GM23248 (cell line): ENCODE measurements at regions not wholly inside any gene's neighbourhood (a gene's known extent, or its start where the extent isn't known, plus 50 kb on each side); places are given as distances from the start of the nearest gene placed in this dataset.

Experiments
- DNase-seq: peaks from one replicate; pipeline ENCODE4 v3.0.0-alpha.2; 2015
- H2AFZ ChIP-seq: fragments of 200-600 bp; sonication (generic); 2 replicates; pipeline ENCODE4 v1.6.1; 2016; ENCODE audit warnings: antibody characterized with exemption
- H3F3A ChIP-seq: fragments of 200-600 bp; sonication (generic); 2 replicates; pipeline ENCODE4 v1.6.1; 2016; ENCODE audit warnings: mild to moderate bottlenecking, antibody characterized with exemption, mixed run types; ENCODE audit not compliant: insufficient read depth
- H3K27ac ChIP-seq: fragments of 200-600 bp; sonication (generic); 2 replicates; pipeline ENCODE4 v1.5.1; 2016; ENCODE audit warnings: mild to moderate bottlenecking
- H3K27me3 ChIP-seq: fragments of 200-600 bp; sonication (generic); replicated peaks from 2 replicates; pipeline ENCODE4 v1.6.1; 2016; ENCODE audit warnings: mild to moderate bottlenecking; ENCODE audit not compliant: insufficient read depth
- H3K36me3 ChIP-seq: fragments of 200-600 bp; sonication (generic); 2 replicates; pipeline ENCODE4 v1.6.1; 2016; ENCODE audit warnings: low read depth, mild to moderate bottlenecking
- H3K4me1 ChIP-seq: fragments of 200-600 bp; sonication (generic); 2 replicates; pipeline ENCODE4 v1.6.1; 2016; ENCODE audit warnings: mild to moderate bottlenecking; ENCODE audit not compliant: insufficient read depth
- H3K4me2 ChIP-seq: fragments of 200-600 bp; sonication (generic); one replicate; pipeline ENCODE4 v1.6.1; 2016; ENCODE audit warnings: mild to moderate bottlenecking; ENCODE audit not compliant: unreplicated experiment
- H3K4me3 ChIP-seq: fragments of 200-600 bp; sonication (generic); 2 replicates; pipeline ENCODE4 v1.5.1; 2016; ENCODE audit warnings: mild to moderate bottlenecking
- H3K79me2 ChIP-seq: fragments of 200-600 bp; sonication (generic); 2 replicates; pipeline ENCODE4 v1.6.1; 2016; ENCODE audit warnings: mild to moderate bottlenecking; ENCODE audit not compliant: insufficient read depth
- H3K9ac ChIP-seq: fragments of 200-600 bp; sonication (generic); 2 replicates; pipeline ENCODE4 v1.6.1; 2016; ENCODE audit warnings: mild to moderate bottlenecking
- H3K9me2 ChIP-seq: fragments of 200-600 bp; sonication (generic); 2 replicates; pipeline ENCODE4 v1.6.1; 2016; ENCODE audit warnings: mixed run types, mild to moderate bottlenecking, moderate library complexity; ENCODE audit not compliant: insufficient read depth
- H3K9me3 ChIP-seq: fragments of 200-600 bp; sonication (generic); one replicate; pipeline ENCODE4 v1.6.1; 2017; ENCODE audit warnings: low read depth
- H4K20me1 ChIP-seq: fragments of 200-600 bp; sonication (generic); 2 replicates; pipeline ENCODE4 v1.6.0; 2016; ENCODE audit not compliant: insufficient read depth
- EZH2 ChIP-seq: fragments of 200-600 bp; sonication (generic); IDR thresholded peaks from 2 replicates; pipeline ENCODE4 v1.6.1; 2018; ENCODE audit warnings: antibody characterized with exemption, mild to moderate bottlenecking; ENCODE audit not compliant: insufficient read depth, poor library complexity, severe bottlenecking
- EZH2phosphoT487 ChIP-seq: fragments of 200-600 bp; sonication (generic); IDR thresholded peaks from 2 replicates; pipeline ENCODE4 v1.6.1; 2018; ENCODE audit warnings: antibody characterized with exemption, moderate library complexity, mild to moderate bottlenecking, low read depth; ENCODE audit not compliant: insufficient read depth
- WGBS, 2 experiments: methylation state at CpG; one replicate each; pipeline ENCODE4 v1.1.6; 2015 to 2017; ENCODE audit warnings: low lambda C conversion rate in 2 of 2, low coverage in 1 of 2; ENCODE audit errors: missing lambda C conversion rate in 2 of 2; 5-methylcytosine and 5-hydroxymethylcytosine counted together
- in situ Hi-C: fragments of 300-500 bp; cut with MboI; formaldehyde crosslinking; loops from 2 replicates; pipeline ENCODE4 v1.15.0; 2020

GRCh38 chr9:30765318-30765717 is 1619.1 kb upstream of the ACO1 start:
- TF ChIP-seq EZH2phosphoT487: no peak
- TF ChIP-seq EZH2: no peak

GRCh38 chr9:30771163-30771708 is 1613.2 kb upstream of the ACO1 start:
- no peak overlapping the region for H3K4me2 ChIP-seq
- in situ Hi-C loops: no loop called here

More at GRCh38 chr9:30765318-30765717, 1619.1 kb upstream of the ACO1 start:
- no peaks in the 10 kb centered on the region for H3K9me2 ChIP-seq
- H3K27ac ChIP-seq: no peak overlapping the region
- no peak overlapping the region for H3K4me3 ChIP-seq
- H3K79me2 ChIP-seq: no peaks in the 10 kb centered on the region
- no peaks in the 10 kb centered on the region for H3F3A ChIP-seq
- in situ Hi-C loops: no loop called here
- no peak for DNase-seq
- no peaks in the 10 kb centered on the region for H3K27me3 ChIP-seq
- H3K4me1 ChIP-seq: no peaks in the 10 kb centered on the region
- H2AFZ ChIP-seq: no peak overlapping the region
- H3K9me3 ChIP-seq: no peaks in the 10 kb centered on the region
- H4K20me1 ChIP-seq: no peaks in the 10 kb centered on the region
- H3K36me3 ChIP-seq: no peaks in the 10 kb centered on the region
- H3K9ac ChIP-seq: no peak overlapping the region
- H3K4me2 ChIP-seq: no peak overlapping the region
- 14 to 24% methylated on average over 2 of the region's 2 CpGs for WGBS, 2 experiments

GRCh38 chr9:30771760-30772159 is 1612.7 kb upstream of the ACO1 start:
- Histone ChIP-seq H4K20me1 (no peaks in the 10 kb centered on the region), H3K36me3 (no peaks in the 10 kb centered on the region), H3K79me2 (no peaks in the 10 kb centered on the region), H3K27ac (no peak overlapping the region), H3K4me2 (no peak overlapping the region), H3K9me3 (no peaks in the 10 kb centered on the region), H3K9ac (no peak overlapping the region), H3K9me2 (no peaks in the 10 kb centered on the region), H3K4me3 (no peak overlapping the region), H2AFZ (no peak overlapping the region), H3K27me3 (no peaks in the 10 kb centered on the region), H3F3A (no peaks in the 10 kb centered on the region), H3K4me1 (no peaks in the 10 kb centered on the region)
- in situ Hi-C loops: no loop called here
- TF ChIP-seq EZH2: no peak
- no peak for TF ChIP-seq EZH2phosphoT487
- 1 to 4% methylated on average over 2 of the region's 2 CpGs for WGBS, 2 experiments
- no peak for DNase-seq

More at GRCh38 chr9:30771163-30771708, 1613.2 kb upstream of the ACO1 start:
- TF ChIP-seq EZH2 (no peak), EZH2phosphoT487 (no peak)
- DNase-seq: no peak
- Histone ChIP-seq H3K36me3 (no peaks in the 10 kb centered on the region), H3K9me2 (no peaks in the 10 kb centered on the region), H3K9ac (no peak overlapping the region), H2AFZ (no peak overlapping the region), H3K9me3 (no peaks in the 10 kb centered on the region), H3K27me3 (no peaks in the 10 kb centered on the region), H4K20me1 (no peaks in the 10 kb centered on the region), H3K27ac (no peak overlapping the region), H3K79me2 (no peaks in the 10 kb centered on the region), H3F3A (no peaks in the 10 kb centered on the region), H3K4me1 (no peaks in the 10 kb centered on the region), H3K4me3 (no peak overlapping the region)

GRCh38 chr9:30773427-30773826 is 1611.0 kb upstream of the ACO1 start:
- Histone ChIP-seq H3F3A (no peaks in the 10 kb centered on the region), H3K4me3 (no peak overlapping the region), H3K36me3 (no peaks in the 10 kb centered on the region), H3K9me3 (no peaks in the 10 kb centered on the region), H3K27ac (no peak overlapping the region), H3K27me3 (no peaks in the 10 kb centered on the region), H3K4me1 (no peaks in the 10 kb centered on the region), H3K79me2 (no peaks in the 10 kb centered on the region), H3K9ac (no peak overlapping the region), H3K4me2 (no peak overlapping the region), H3K9me2 (no peaks in the 10 kb centered on the region), H4K20me1 (no peaks in the 10 kb centered on the region), H2AFZ (no peak overlapping the region)
- WGBS, 2 experiments: 39 to 47% methylated on average over 10 of the region's 10 CpGs
- in situ Hi-C loops: no loop called here
- TF ChIP-seq EZH2phosphoT487 (no peak), EZH2 (no peak)
- no peak for DNase-seq

GRCh38 chr9:30774326-30774725 is 1610.1 kb upstream of the ACO1 start:
- H4K20me1 ChIP-seq: no peaks in the 10 kb centered on the region
- H3K27ac ChIP-seq: no peak overlapping the region
- H3K79me2 ChIP-seq: no peaks in the 10 kb centered on the region
- in situ Hi-C loops: no loop called here
- DNase-seq: no peak
- no peaks in the 10 kb centered on the region for H3K27me3 ChIP-seq
- no peaks in the 10 kb centered on the region for H3K9me2 ChIP-seq
- H3K9ac ChIP-seq: no peak overlapping the region
- H3K36me3 ChIP-seq: no peaks in the 10 kb centered on the region
- no peak overlapping the region for H3K4me3 ChIP-seq
- WGBS, 2 experiments: 42 to 50% methylated on average over 14 to 17 of the region's 17 CpGs
- TF ChIP-seq EZH2phosphoT487 (no peak), EZH2 (no peak)
- H3K4me1 ChIP-seq: no peaks in the 10 kb centered on the region
- H3K4me2 ChIP-seq: no peak overlapping the region
- H2AFZ ChIP-seq: no peak overlapping the region
- H3K9me3 ChIP-seq: no peaks in the 10 kb centered on the region
- no peaks in the 10 kb centered on the region for H3F3A ChIP-seq
